SW 1271 (cell line): ENCODE measurements at regions not wholly inside any gene's neighbourhood (a gene's known extent, or its start where the extent isn't known, plus 50 kb on each side); places are given as distances from the start of the nearest gene placed in this dataset.
A peak's percentile ranks its signal among the peaks of the same experiment; 100 is the strongest.
"Not testable (repeated sequence)": the region's sequence is repeated elsewhere in the genome, so short reads cannot be mapped to it uniquely, and the experiment has no call there.

ENCODE experiments used
- DNase-seq, 2 experiments: peaks; one replicate each; lab custom pipeline; 2025; lab: John Stamatoyannopoulos, UW

DNA sequence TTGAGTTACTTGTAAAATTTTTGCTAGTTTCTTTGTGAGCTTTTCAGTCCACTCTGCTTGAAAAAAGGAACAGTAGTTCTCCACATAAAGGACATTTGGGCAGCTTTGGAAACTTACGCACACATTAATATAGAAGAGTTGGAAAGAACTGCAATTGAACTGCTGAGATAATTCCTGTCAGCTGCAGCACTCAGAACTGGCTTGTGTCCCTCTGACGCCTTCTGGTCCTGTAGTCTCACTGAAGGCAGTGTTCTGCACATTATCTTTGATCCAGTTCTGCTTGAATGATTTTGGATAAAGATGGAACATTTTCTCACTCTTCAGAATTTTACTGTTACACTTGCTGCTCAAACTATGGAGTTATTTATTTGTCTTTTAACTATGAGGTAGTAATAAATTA, 901.9 kb downstream of the OTOL1 start:
- DNase-seq, result no peak

DNA sequence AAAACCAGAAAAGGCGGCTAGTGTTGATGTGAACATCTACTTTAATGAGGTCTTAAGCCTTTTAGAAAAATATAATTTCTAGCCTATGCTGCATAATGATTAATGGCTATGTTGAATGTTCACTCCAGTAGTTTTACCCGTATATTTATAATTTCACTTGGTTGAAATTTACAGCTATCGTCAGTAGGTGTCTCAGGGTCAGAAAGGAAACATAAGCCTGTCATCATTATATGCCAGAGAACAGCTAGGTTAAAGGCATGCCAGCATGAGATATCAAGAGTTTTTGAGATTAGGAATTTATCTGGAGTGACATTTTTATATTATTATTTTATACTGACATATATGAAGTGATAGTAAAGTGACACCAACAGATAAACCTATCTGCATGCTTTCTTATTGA, 904.1 kb downstream of the OTOL1 start:
- no peak for DNase-seq

DNA sequence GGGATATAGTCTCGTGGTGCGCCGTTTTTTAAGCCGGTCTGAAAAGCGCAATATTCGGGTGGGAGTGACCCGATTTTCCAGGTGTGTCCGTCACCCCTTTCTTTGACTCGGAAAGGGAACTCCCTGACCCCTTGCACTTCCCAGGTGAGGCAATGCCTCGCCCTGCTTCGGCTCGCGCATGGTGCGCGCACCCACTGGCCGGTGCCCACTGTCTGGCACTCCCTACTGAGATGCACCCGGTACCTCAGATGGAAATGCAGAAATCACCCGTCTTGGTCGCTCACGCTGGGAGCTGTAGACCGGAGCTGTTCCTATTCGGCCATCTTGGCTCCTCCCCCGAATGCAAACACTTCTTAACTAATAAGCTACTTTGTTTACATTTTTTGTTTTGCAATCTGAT, 914.9 kb downstream of the OTOL1 start:
- DNase-seq, result not testable (repeated sequence)

DNA sequence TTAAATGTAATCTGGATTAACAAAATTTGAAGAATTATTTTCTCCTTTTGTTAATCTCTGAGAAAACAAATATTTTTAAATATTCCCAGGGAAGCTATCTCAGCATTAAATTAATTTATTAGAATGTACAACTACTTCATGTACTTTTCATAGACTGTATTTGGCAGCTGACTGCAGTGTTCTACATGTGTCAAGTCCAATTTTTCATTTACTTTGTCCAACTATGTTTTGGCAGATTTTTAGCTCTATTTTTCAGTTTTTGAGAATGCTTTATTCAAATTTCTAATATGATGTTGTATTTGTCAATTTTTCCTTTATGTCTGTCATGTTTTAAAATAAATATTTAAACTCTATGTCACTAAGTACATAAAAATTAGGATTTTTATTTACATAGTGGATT, 925.1 kb downstream of the OTOL1 start:
- DNase-seq, result no peak

DNA sequence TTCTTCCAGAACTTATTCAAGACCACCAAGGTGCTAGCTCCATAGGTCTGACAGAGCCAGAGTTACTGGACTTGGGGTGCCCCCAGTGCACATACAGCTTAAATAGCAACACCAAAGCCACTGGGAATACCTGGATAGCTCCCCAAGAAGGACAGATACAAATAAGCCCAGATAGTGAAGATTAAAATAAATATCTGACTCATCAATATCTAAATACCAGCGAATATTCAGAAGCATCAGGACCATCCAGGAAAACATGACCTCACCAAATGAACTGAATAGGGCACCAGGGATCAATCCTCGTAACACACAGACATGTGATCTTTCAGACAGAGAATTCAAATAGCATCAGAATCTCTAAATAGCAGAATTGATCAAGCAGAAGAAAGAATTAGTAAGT, 931.6 kb downstream of the OTOL1 start:
- no peak for DNase-seq

DNA sequence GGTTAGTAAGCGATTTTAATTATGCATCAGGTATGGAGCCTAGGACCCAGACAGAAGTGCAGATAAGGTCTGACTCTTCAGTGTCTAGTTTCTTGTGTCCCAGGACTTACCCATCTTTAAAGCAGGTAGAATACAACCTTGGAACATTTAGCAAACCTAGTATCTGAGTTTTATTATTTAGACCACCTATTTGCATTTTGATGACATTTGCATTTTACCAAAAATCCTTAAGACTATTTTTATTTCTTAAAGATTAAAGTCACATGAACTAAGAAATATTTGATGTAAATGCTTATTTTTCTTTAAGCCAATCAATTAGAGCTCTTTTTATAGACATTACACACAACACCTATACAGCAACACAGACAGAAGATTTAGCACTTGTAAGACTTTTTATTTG, 939.1 kb downstream of the OTOL1 start:
- DNase-seq, result no peak

DNA sequence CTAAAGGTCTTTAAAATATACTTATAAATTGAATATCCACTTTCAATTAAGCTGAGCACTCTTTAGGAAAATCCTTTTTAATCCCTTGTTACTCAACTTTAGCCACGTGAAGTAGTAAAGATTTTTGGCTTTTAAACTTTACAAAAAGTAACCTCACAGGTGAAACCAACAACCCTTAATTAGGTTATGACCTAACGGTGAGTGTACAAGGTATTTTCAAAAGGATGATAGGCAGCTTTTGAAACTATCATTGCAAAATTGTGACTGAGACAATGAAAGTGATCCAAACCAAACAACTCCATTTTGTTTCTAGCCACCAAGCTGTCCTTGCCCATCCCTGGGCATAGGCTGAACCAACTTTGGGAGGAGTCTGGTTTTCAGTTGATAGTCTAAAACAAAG, 940.2 kb downstream of the OTOL1 start:
- DNase-seq, result no peak

DNA sequence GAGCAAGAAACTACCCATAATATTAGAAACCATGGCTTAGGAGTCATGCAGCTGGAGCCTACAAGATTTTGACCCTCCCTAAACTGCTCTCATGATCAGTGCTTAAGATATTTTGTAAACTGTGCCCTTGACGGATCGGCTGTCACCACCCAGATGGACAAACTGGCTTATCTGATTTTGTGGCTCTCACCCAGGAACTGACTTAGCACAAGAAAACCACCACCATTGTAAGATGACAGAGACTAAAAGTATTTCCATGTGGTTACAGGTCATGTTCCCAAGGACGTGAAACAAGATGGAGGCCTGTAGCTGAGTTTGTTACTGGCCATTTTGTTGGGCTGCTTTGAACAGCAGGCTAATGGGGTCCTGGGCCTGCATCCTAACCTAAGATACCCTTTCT, 940.9 kb downstream of the OTOL1 start:
- no peak for DNase-seq

DNA sequence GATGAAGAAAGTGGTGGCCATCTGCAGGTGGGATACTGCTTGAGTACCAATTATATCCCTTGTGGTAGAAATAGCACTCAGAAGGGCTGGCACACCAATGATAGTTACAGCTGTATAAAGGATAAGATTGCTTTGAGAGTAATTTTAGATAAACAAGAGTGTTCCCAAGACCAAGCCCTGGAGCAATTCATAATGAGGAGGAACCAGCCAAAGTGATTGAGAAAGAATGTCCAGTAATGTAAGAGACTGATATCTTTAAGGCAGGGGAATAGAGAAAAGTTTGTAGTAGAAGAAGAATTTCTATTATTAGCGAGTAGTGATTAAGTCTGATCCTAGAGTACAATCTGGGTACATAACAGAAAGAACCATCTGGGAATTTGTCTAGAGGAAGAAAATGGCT, 945.1 kb downstream of the OTOL1 start:
- DNase-seq, result no peak

DNA sequence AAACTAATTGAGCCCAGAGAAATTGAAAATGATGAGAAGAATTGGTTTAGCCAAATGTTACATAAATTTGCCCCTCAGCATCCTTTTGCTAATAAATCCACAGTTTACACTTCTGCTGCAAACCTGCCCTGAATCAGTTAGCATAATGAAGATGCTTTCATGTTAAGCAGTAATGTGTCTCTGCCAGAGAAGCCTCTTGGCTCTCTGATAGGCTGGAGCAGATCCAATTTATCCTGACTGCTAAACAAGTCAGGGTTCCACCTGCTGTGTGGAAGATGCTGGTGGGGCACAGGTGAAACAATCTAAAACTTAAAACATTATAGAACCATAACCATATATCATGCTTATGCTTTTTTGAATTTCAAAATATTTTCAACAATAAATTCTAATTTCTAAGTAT, 946.8 kb downstream of the OTOL1 start:
- DNase-seq, result no peak

DNA sequence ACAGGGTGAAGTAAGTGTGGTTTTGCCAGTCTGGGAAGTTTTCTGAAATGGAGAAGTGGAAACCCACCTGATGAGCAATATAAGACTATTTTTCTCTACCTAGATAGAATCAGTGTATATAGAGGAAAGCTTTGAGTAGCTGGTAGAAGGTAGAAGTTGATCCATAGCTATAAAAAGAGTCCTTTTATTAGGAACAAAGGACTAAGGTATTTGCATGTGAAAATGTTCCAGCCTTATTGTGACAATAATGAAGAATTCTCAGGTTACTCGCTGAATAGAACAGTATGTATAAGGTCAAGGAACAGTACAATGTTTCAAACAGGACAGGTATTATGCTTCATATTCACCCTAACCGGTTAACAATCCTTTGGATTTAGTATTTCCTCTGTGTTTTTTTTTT, 972.2 kb downstream of the OTOL1 start:
- DNase-seq, result no peak

DNA sequence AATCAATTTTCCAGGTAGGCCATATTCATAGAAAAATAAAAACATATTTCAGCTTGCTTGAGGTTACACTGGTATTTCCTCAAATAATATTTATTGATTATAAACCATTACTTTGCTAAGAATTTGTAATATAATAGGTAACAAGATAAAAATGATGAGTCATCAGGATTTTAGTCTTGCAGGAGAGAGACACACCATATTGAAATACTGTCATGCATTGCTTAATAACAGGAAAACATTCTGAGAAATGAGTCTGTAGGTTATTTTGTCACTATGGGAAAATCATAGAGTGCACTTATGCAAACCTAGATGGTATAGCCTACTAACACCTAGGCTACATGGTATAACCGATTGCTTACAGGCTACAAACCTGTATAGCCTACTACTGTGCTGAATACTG, 990.5 kb downstream of the OTOL1 start:
- DNase-seq, result no peak

DNA sequence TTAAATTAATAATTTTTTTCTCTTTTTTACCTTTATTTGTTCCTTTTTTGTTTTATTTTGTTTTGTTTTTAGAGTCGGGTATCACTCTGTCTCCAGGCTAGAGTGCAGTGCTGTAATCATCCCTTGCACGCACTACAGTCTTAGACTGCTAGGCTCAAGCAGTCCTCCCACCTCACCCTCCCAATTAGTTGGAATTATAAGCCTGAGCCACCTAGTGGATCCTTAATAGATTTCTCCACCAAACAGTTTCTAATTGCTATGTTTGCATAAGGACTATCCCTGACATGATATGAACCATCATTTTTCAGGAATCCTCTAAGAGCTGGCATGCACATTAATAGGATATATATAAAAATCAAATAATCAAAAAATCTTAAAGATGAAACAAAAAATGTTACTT, 993.2 kb downstream of the OTOL1 start:
- no peak for DNase-seq

DNA sequence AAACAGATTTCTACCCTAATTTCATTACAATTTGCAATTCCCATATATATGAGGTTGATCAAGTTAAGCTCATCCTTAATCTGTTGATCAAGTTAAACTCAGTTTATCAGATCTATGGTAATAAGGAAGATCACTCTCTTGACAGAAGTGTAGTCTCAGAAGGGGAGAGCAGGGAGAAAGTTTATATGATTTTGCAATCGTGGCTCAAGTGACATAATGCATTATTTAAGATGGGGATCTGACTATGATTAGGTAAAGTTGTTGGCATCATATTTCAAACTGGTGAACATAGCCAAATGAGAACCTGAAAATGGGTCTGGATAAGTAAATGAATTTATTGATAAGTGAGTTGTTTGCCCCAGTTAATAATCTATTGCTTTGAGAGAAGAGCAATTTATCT, 995.3 kb downstream of the OTOL1 start:
- DNase-seq, result no peak

DNA sequence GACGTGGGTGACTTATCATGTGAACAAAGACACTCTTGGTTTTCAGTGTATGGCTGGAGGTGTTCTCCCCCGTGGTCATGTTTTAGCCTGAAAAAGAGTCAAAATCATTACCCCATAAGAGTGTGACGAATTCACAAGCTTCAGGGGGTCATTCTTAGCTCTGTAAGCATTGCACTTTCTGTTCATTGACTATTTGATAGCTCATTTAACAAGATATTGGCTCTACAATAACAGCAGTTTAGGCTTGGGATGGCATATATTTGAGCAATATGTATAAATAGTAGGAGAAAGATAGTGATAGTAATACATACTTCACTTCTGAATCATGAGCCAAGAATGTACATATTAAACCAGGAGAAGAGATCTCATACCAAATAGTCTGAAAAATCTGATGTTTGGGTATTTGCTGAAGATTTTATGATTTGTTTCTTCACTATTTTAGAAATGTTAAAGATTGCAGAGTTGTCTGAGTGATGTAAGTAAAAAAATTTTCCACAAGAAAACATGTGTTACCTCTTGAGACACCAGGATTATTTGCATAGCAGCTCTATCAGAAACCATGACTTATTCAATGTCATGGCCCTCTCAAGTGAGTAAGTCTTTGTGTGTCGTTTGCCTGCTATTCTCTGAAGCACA, 996.0 kb downstream of the OTOL1 start:
- DNase-seq, result peak in 1 of 2 experiments; percentile 13

DNA sequence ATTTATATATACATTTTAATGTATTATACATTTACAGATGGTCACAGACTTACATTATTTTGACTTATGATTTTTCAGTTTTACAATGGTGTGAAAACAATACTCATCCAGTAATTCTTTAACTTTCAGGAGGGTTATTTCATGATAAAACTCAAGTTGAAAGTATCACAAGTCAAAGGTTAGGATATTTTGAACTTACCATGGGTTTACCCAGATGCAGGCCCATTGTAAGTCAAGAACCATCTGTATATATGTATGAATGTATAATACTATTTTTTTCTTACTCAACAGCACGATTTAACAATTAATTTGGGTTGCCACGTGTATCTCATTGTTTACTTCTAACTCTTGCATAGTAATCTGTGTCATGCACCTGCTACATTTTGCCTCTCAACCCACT, 1002.0 kb downstream of the OTOL1 start:
- no peak for DNase-seq

DNA sequence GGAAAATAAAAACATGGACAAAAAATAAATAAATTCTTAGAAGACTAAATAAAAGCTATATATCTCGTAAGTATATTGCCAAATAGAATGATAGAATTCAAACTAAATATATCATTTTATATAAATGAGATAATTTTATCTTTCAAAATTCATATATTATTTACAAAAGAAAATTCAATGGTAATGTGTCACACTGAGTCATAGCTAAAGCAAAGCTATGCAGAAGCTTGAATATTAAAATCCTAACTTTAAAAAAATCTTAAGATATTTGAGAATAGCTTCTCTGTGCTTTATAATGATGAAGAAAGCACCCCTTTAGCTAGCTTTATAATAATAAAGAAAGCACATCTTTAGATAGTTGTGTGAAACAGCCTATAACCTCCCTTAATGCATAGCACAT, 1010.8 kb downstream of the OTOL1 start:
- DNase-seq, result no peak

DNA sequence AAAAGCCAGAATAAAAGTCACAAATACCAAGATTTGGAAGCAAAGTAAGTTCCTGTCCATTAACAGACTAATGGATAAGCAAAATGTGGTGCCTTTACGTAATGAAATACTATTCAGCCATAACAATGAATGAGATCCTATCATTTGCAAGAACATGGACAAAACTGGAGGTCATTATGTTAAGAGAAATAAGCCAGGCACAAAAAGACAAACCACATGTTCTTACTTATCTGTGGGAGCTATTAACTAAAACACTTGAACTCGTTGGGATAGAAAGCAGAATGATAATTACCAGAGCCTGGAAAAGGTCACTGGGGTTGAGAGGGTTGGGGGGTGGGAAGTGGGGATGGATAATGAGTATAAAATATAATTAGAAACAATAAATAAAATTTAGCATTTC, 1015.9 kb downstream of the OTOL1 start:
- no peak for DNase-seq

DNA sequence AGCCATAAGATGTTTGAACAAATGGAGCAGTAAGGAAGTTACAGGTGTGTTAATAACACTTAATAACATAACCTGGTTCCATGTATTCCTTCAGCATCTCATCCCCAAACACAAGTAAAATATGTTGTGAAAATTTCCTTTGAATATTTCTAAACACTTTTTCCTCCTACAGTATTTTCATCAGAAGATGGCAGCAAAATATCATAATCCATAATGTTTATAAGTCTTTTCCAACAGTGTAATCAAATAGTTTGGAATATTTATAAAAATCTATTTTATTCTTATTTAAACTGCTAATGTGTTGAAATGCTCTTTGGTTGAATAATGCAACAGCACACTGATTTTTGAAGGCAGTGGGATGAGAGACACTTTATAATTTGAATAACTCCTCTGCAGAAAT, 1020.5 kb downstream of the OTOL1 start:
- no peak for DNase-seq

DNA sequence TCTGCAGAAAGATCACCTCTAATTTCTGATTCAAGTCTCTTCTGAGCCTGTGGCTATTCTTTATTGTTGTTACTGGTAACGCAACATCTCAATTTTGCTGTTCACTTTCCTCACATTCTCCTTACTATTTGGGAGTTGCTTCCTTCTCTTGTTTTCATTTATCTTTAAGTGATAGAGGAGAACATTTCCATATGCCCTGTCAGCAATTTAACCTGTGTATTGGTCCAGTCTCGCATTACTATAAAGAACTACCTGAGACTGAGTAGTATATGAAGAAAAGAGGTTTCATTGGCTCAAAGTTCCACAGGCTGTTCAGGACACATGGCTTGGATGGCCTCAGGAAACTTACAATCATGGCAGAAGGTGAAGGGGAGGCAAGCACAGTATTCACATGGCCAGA, 1025.1 kb downstream of the OTOL1 start:
- no peak for DNase-seq

DNA sequence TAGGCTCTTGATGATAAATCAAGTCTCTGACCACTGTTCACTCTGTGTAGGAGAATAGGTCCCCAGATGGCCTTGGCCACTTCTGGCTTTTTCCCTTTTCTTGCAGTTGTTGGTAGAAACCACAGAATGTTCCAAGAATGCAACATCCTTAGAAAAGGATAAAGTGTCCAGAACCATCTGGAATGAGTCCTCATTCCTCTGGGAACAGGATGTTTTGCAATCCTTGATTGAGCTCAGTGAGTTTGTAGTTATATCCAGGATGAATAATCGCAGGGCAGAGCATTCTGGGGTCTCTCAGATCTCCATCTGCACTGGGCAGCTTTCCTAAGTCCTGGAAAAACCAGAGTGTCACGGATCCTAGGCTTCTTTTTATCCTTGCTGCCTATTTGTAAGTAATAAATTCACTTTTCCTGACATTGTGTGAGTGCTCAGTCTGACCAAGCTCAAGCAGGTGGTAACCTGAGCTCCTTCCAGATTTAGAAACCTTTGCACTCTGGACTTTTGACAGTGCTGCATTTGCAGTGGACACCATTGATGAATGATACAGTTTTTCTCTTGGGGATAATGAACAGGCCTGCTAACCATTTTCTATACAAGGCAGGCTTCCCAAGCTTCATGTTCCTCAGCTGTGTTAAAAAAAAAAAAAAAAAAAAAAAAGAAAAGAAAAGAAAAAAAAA, 1028.6 kb downstream of the OTOL1 start:
- DNase-seq, result no peak

DNA sequence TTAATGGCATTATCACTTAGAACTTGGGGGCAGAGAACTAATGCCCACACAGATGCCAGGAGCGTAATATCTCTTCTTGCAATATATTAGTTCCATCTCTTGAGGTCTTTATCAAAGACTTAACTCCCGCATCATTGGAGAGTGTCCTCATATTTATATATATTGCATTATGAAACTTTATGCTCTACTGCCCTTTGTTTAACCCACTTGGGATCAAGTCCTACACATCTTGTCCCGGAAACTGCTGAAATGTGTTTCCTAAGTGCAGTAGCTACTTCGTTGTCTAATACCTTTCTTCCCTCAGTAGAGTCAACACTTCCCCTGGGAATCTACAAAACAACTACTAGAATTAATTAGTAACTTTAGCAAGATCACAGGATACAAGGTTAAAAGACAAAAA, 1029.2 kb downstream of the OTOL1 start:
- DNase-seq, result no peak

DNA sequence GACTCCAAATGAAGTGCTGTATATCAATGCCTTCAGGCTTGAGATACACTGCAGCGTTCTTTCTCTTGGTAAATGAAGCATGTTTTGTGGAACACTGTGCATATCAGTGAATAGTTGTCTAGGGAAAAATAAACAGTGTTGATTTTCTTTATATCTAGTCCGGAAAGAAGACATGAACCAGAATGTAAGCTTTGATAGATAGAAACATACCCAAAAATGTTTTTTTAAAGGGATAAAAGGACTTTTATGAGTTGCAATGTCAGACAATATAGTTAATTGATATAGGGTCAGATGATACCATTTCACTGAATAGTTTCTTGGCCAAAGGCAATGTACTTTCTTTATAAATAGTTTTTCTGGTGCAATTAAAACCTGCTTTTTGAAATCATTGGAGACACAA, 1037.8 kb downstream of the OTOL1 start:
- DNase-seq, result no peak

DNA sequence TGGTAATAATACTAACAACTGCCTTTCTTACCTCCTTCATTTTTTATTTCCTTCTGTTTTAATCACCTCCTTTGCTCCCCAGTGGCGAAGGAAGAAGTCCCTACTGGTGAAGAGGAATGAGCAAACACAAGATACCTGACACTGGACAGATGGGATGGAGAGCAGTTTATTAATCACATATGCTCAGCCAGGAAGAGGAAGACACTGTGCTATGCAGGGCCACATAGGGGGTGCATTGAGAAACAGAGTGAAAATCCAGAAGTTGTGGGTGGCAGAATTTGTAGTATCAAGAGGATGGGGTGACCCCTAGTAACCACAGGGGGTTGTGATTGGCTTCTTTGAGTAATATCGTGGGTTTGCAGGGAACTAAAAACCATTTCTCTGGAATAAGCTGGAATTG, 1041.9 kb downstream of the OTOL1 start:
- no peak for DNase-seq
